A204.1 (cell line): ENCODE measurements at regions not wholly inside any gene's neighbourhood (a gene's known extent, or its start where the extent isn't known, plus 50 kb on each side); places are given as distances from the start of the nearest gene placed in this dataset.

Experiments
- FAIRE-seq: peaks from 2 replicates; lab custom pipeline; 2012; peaks lifted over from hg19 to GRCh38; lab: Jason Lieb, UNC

GRCh38 chr10:59595593-59595992 is 114.1 kb downstream of the SLC16A9 start:
- no peak for FAIRE-seq

- FAIRE-seq: no peak
Measured at GRCh38 chr10:59593768-59594167, 115.9 kb downstream of the SLC16A9 start.

- FAIRE-seq: no peak
Measured at GRCh38 chr10:59589796-59590195, 119.9 kb downstream of the SLC16A9 start.

GRCh38 chr10:59588791-59589190 is 120.9 kb downstream of the SLC16A9 start:
- FAIRE-seq: no peak

GRCh38 chr10:59587756-59588140 is 121.9 kb downstream of the SLC16A9 start:
- FAIRE-seq: no peak

GRCh38 chr10:59587083-59587755 is 122.4 kb downstream of the SLC16A9 start:
- FAIRE-seq: no peak

- no peak for FAIRE-seq
Measured at GRCh38 chr10:59586407-59586891, 123.2 kb downstream of the SLC16A9 start.

GRCh38 chr10:59585046-59585700 is 124.5 kb downstream of the SLC16A9 start:
- FAIRE-seq: no peak

- no peak for FAIRE-seq
Measured at GRCh38 chr10:59582780-59583179, 126.9 kb downstream of the SLC16A9 start.

- FAIRE-seq: no peak
Measured at GRCh38 chr10:59582058-59582457, 127.6 kb downstream of the SLC16A9 start.

GRCh38 chr10:59580026-59580863 is 129.4 kb downstream of the SLC16A9 start:
- no peak for FAIRE-seq

- FAIRE-seq: no peak
Measured at GRCh38 chr10:59578741-59579140, 130.9 kb downstream of the SLC16A9 start.

- no peak for FAIRE-seq
Measured at GRCh38 chr10:59577984-59578383, 131.7 kb downstream of the SLC16A9 start.

GRCh38 chr10:59575269-59575668 is 134.4 kb downstream of the SLC16A9 start:
- no peak for FAIRE-seq

- no peak for FAIRE-seq
Measured at GRCh38 chr10:59563531-59563930, 146.1 kb downstream of the SLC16A9 start.

- no peak for FAIRE-seq
Measured at GRCh38 chr10:59562126-59562525, 147.5 kb downstream of the SLC16A9 start.

GRCh38 chr10:59561477-59562121 is 148.1 kb downstream of the SLC16A9 start:
- FAIRE-seq: no peak

GRCh38 chr10:59560990-59561389 is 148.7 kb downstream of the SLC16A9 start:
- no peak for FAIRE-seq

- FAIRE-seq: no peak
Measured at GRCh38 chr10:59560161-59560560, 149.5 kb downstream of the SLC16A9 start.

GRCh38 chr10:59558066-59558465 is 151.6 kb downstream of the SLC16A9 start:
- no peak for FAIRE-seq

- FAIRE-seq: no peak
Measured at GRCh38 chr10:59557642-59558041, 152.0 kb downstream of the SLC16A9 start.

- no peak for FAIRE-seq
Measured at GRCh38 chr10:59557052-59557451, 152.6 kb downstream of the SLC16A9 start.
